DND-41 (cell line): ENCODE measurements at regions not wholly inside any gene's neighbourhood (a gene's known extent, or its start where the extent isn't known, plus 50 kb on each side); places are given as distances from the start of the nearest gene placed in this dataset.

ENCODE experiments used
- ATAC-seq: fragments of 200-7000 bp; cut with Tn5 transposase; 3 replicates; pipeline ENCODE4 v1.9.1; 2021; ENCODE audit warnings: low read depth; ENCODE audit not compliant: insufficient read depth
- DNase-seq: peaks from one replicate; pipeline ENCODE4 v3.0.0-alpha.2; 2020
- H2AFZ ChIP-seq: 2 replicates; pipeline ENCODE4 v1.6.0; 2012; ENCODE audit warnings: low read depth, low read length
- H3K27ac ChIP-seq: 2 replicates; pipeline ENCODE4 v1.5.1; 2012; ENCODE audit warnings: low read length, inconsistent platforms
- H3K27me3 ChIP-seq: fragments of 200-600 bp; sonication (generic); 2 replicates; pipeline ENCODE4 v1.6.0; 2012; ENCODE audit warnings: low read length, mild to moderate bottlenecking, inconsistent platforms; ENCODE audit not compliant: insufficient read depth, poor library complexity
- H3K36me3 ChIP-seq: 2 replicates; pipeline ENCODE4 v1.5.1; 2012; ENCODE audit warnings: low read length, inconsistent platforms; ENCODE audit not compliant: insufficient read depth
- H3K4me1 ChIP-seq: 2 replicates; pipeline ENCODE4 v1.5.1; 2012; ENCODE audit warnings: mild to moderate bottlenecking, low read length; ENCODE audit not compliant: insufficient read depth
- H3K4me2 ChIP-seq: 2 replicates; pipeline ENCODE4 v1.6.0; 2012; ENCODE audit warnings: mild to moderate bottlenecking, moderate library complexity, low read length, inconsistent platforms; ENCODE audit not compliant: insufficient read depth
- H3K4me3 ChIP-seq, 2 experiments: fragments of 200-600 bp in 1 of 2; shearing (Covaris generic) in 1 of 2; 2 replicates each; pipeline ENCODE4 v1.5.1; 2012 to 2016; ENCODE audit warnings: inconsistent platforms in 2 of 2, low read length in 2 of 2, mild to moderate bottlenecking in 2 of 2, low read depth in 1 of 2, moderate library complexity in 1 of 2
- H3K79me2 ChIP-seq: 2 replicates; pipeline ENCODE4 v1.6.0; 2012; ENCODE audit warnings: low read length, inconsistent platforms; ENCODE audit not compliant: insufficient read depth
- H3K9ac ChIP-seq: 2 replicates; pipeline ENCODE4 v1.6.0; 2012; ENCODE audit warnings: low read depth, mild to moderate bottlenecking, inconsistent platforms, low read length, moderate library complexity
- H3K9me3 ChIP-seq: 2 replicates; pipeline ENCODE4 v1.5.1; 2012; ENCODE audit warnings: low read length, moderate library complexity, mild to moderate bottlenecking, inconsistent platforms; ENCODE audit not compliant: insufficient read depth, severe bottlenecking
- H4K20me1 ChIP-seq: 2 replicates; pipeline ENCODE4 v1.6.0; 2012; ENCODE audit warnings: low read length; ENCODE audit not compliant: insufficient read depth
- CTCF ChIP-seq: IDR thresholded peaks from 2 replicates; pipeline ENCODE4 v1.5.1; 2012; ENCODE audit warnings: borderline replicate concordance, low read length, moderate library complexity, mild to moderate bottlenecking; ENCODE audit not compliant: poor library complexity, severe bottlenecking; ENCODE audit errors: extremely low read depth
- EZH2 ChIP-seq: IDR thresholded peaks from 3 replicates; pipeline ENCODE4 v1.6.1; 2012; ENCODE audit warnings: borderline replicate concordance, low read depth, mild to moderate bottlenecking, moderate library complexity, low read length, inconsistent platforms; ENCODE audit not compliant: severe bottlenecking

DNA sequence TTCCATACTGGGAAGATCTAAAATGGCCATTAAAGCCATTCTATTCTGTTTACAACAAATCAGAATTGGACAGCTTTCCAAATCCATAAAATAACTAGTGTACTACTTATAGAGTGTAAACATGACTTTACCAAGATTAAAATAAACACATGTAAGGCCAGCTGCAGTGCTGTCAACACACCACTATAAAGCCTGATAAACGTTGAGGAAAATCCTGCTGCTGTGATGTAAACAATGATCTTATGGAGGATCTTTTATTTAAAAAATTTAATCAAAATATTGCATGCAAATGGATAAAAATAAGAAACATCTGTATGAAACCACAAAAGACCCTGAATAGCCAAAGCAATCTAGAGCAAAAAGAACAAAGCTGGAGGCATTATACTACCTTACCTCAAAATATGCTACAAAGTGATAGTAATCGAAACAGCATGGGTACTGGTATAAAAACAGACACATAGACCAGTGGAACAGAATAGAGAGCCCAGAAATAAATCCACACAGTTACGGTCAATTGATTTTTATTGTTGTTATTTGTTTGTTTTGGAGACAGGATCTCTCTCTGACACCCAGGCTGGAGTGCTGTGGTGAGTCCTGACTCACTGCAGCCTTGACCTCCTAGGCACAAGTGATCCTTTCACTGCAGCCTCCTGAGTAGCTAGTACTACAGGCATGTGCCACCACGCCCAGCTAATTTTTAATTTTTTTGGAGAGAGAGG is 428.8 kb upstream of the C2CD4B start:
- no peak overlapping the region for H3K9ac ChIP-seq
- H2AFZ ChIP-seq, result no peak overlapping the region
- no peaks in the 10 kb centered on the region for H3K36me3 ChIP-seq
- H4K20me1 ChIP-seq, result no peaks in the 10 kb centered on the region
- H3K4me3 ChIP-seq, result no peak overlapping the region
- no peaks in the 10 kb centered on the region for H3K4me1 ChIP-seq
- ATAC-seq, result no peak
- no peak overlapping the region for H3K4me2 ChIP-seq
- DNase-seq, result no peak
- H3K27ac ChIP-seq, result no peak overlapping the region
- H3K79me2 ChIP-seq, result no peaks in the 10 kb centered on the region
- peaks cover 3% of the 10 kb centered on the region for H3K27me3 ChIP-seq
- no peaks in the 10 kb centered on the region for H3K9me3 ChIP-seq
- TF ChIP-seq CTCF (no peak), EZH2 (no peak)

DNA sequence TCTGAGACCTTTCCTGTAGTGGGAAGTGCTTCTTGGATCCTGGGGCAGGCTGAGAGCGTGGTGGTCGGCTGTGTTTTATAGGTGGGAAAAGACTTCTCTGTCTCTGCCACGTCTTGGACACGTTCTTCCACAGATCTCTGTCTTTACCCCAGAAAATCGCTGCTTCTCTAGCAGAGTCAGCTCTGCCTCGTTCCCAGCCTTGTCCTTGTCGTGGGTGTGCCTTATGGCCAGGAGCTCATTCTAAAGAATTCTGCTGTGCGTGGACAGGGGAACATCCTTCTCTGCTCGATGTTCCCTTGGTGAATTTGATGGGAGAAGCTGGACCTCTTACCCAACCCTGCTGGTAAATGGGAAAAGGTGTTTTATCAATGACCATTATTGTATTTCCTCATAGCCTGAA is 433.1 kb upstream of the C2CD4B start:
- no peaks in the 10 kb centered on the region for H3K79me2 ChIP-seq
- H3K27ac ChIP-seq, result no peak overlapping the region
- H3K36me3 ChIP-seq, result no peaks in the 10 kb centered on the region
- H3K4me1 ChIP-seq, result no peaks in the 10 kb centered on the region
- no peak overlapping the region for H2AFZ ChIP-seq
- H4K20me1 ChIP-seq, result no peaks in the 10 kb centered on the region
- peaks cover 3% of the 10 kb centered on the region for H3K27me3 ChIP-seq
- H3K9me3 ChIP-seq, result no peaks in the 10 kb centered on the region
- H3K4me2 ChIP-seq, result no peak overlapping the region
- no peak for ATAC-seq
- H3K9ac ChIP-seq, result no peak overlapping the region
- TF ChIP-seq CTCF, result no peak
- no peak for TF ChIP-seq EZH2
- no peak overlapping the region for H3K4me3 ChIP-seq
- no peak for DNase-seq

GRCh38 chr15:62599791-62600777 is 435.0 kb upstream of the C2CD4B start:
- TF ChIP-seq CTCF (no peak), EZH2 (no peak)
- Histone ChIP-seq H3K9me3 (no peaks in the 10 kb centered on the region), H3K79me2 (no peaks in the 10 kb centered on the region), H3K4me3 (no peak overlapping the region), H3K9ac (no peak overlapping the region), H3K4me1 (no peaks in the 10 kb centered on the region), H3K27me3 (peaks cover 3% of the 10 kb centered on the region), H4K20me1 (no peaks in the 10 kb centered on the region), H3K27ac (no peak overlapping the region), H3K4me2 (no peak overlapping the region), H3K36me3 (no peaks in the 10 kb centered on the region), H2AFZ (no peak overlapping the region)
- DNase-seq, result no peak
- ATAC-seq, result no peak
